Progenitor cell of endocrine pancreas (in vitro differentiated cells): ENCODE measurements at regions not wholly inside any gene's neighbourhood (a gene's known extent, or its start where the extent isn't known, plus 50 kb on each side); places are given as distances from the start of the nearest gene placed in this dataset.

Experiments used
- DNase-seq: peaks from one replicate; pipeline ENCODE4 v3.0.0; 2021; ENCODE audit warnings: low spot score; ENCODE audit not compliant: unreplicated experiment
- H3K27ac Mint-ChIP-seq: 2 replicates; pipeline ENCODE4 v1.8.0; 2021; ENCODE audit warnings: mild to moderate bottlenecking, moderate library complexity, mixed read lengths
- H3K27me3 Mint-ChIP-seq: 2 replicates; pipeline ENCODE4 v1.8.0; 2021; ENCODE audit warnings: mixed read lengths
- H3K36me3 Mint-ChIP-seq: 2 replicates; pipeline ENCODE4 v1.8.0; 2022; ENCODE audit warnings: mixed read lengths; ENCODE audit not compliant: insufficient read depth
- H3K4me1 Mint-ChIP-seq: 2 replicates; pipeline ENCODE4 v1.8.0; 2021; ENCODE audit warnings: low read depth, mixed read lengths
- H3K4me3 Mint-ChIP-seq: 2 replicates; pipeline ENCODE4 v1.8.0; 2021; ENCODE audit warnings: low read depth, mild to moderate bottlenecking, moderate library complexity, mixed read lengths
- H3K9me3 Mint-ChIP-seq: 2 replicates; pipeline ENCODE4 v1.8.0; 2021; ENCODE audit warnings: low read depth, mixed read lengths
- CTCF ChIP-seq: fragments of 200-600 bp; sonication (generic); IDR thresholded peaks from one replicate; pipeline ENCODE4 v1.5.0; 2021; ENCODE audit warnings: antibody characterized with exemption, mild to moderate bottlenecking; ENCODE audit not compliant: unreplicated experiment

GRCh38 chr5:97412959-97413358 is 229.9 kb upstream of the RIOK2 start:
- DNase-seq = no peak
- no peak for TF ChIP-seq CTCF
- Mint-ChIP-seq H3K4me1 (peaks cover 5% of the 10 kb centered on the region), H3K9me3 (peaks cover 2% of the 10 kb centered on the region), H3K27me3 (no peaks in the 10 kb centered on the region), H3K4me3 (no peak overlapping the region), H3K36me3 (no peaks in the 10 kb centered on the region), H3K27ac (no peak overlapping the region)

GRCh38 chr5:97417986-97418385 is 234.9 kb upstream of the RIOK2 start:
- H3K27ac Mint-ChIP-seq = no peak overlapping the region
- DNase-seq = no peak
- no peaks in the 10 kb centered on the region for H3K36me3 Mint-ChIP-seq
- no peaks in the 10 kb centered on the region for H3K9me3 Mint-ChIP-seq
- peaks cover 5% of the 10 kb centered on the region for H3K4me1 Mint-ChIP-seq
- H3K4me3 Mint-ChIP-seq = no peak overlapping the region
- H3K27me3 Mint-ChIP-seq = no peaks in the 10 kb centered on the region
- TF ChIP-seq CTCF = no peak

GRCh38 chr5:97418462-97418861 is 235.4 kb upstream of the RIOK2 start:
- Mint-ChIP-seq H3K36me3 (no peaks in the 10 kb centered on the region), H3K9me3 (no peaks in the 10 kb centered on the region), H3K4me1 (peaks cover 5% of the 10 kb centered on the region), H3K4me3 (no peak overlapping the region), H3K27ac (no peak overlapping the region), H3K27me3 (no peaks in the 10 kb centered on the region)
- no peak for TF ChIP-seq CTCF
- no peak for DNase-seq

- Mint-ChIP-seq H3K27me3 (no peaks in the 10 kb centered on the region), H3K27ac (no peak overlapping the region), H3K36me3 (no peaks in the 10 kb centered on the region), H3K4me3 (no peak overlapping the region), H3K4me1 (no peaks in the 10 kb centered on the region), H3K9me3 (no peaks in the 10 kb centered on the region)
- DNase-seq = no peak
- no peak for TF ChIP-seq CTCF
These were observed 237.6 kb upstream of the RIOK2 start for GRCh38 chr5:97420646-97421045.

GRCh38 chr5:97422678-97423077 is 239.6 kb upstream of the RIOK2 start:
- Mint-ChIP-seq H3K4me1 (no peaks in the 10 kb centered on the region), H3K27me3 (no peaks in the 10 kb centered on the region)

More at GRCh38 chr5:97422678-97423077, 239.6 kb upstream of the RIOK2 start:
- no peak for TF ChIP-seq CTCF
- Mint-ChIP-seq H3K9me3 (no peaks in the 10 kb centered on the region), H3K36me3 (no peaks in the 10 kb centered on the region), H3K27ac (no peak overlapping the region), H3K4me3 (no peak overlapping the region)
- DNase-seq = no peak
